Endothelial cell of umbilical vein (primary cell): ENCODE measurements at regions not wholly inside any gene's neighbourhood (a gene's known extent, or its start where the extent isn't known, plus 50 kb on each side); places are given as distances from the start of the nearest gene placed in this dataset.

Experiments
- BruUV-seq: library from RNA; stranded (reverse); fragments of 400-500 nt; replicated peaks from 2 replicates; lab custom pipeline; 2021; lab: Mats Ljungman, UMichigan
- CTCF ChIA-PET: fragments of 300-600, 350-600 bp; sonication (Branson Sonifier 250); formaldehyde crosslinking; loops from one replicate; lab custom pipeline; 2021; ENCODE audit warnings: antibody characterized with exemption, inconsistent platforms; lab: Charles Lee
- POLR2A ChIA-PET: fragments of 300-600, 350-600 bp; sonication (Branson Sonifier 250); formaldehyde crosslinking; loops from one replicate; lab custom pipeline; 2021; ENCODE audit warnings: antibody characterized with exemption, inconsistent platforms; lab: Charles Lee
- DNase-seq: peaks from one replicate; pipeline ENCODE4 v3.0.0-alpha.2; 2011; ENCODE audit warnings: low read depth, low spot score
- FAIRE-seq: peaks from 2 replicates; lab custom pipeline; 2011; peaks lifted over from hg19 to GRCh38; lab: Jason Lieb, UNC
- H2AFZ ChIP-seq: 2 replicates; pipeline ENCODE4 v1.6.0; 2012; ENCODE audit warnings: low read depth, low read length, control low read depth, inconsistent platforms
- H3K27ac ChIP-seq: 2 replicates; pipeline ENCODE4 v1.5.1; 2011; ENCODE audit warnings: low read depth, mild to moderate bottlenecking, control low read depth, low read length, moderate library complexity; ENCODE audit not compliant: insufficient read depth
- H3K27me3 ChIP-seq, 2 experiments: 2 replicates each; pipeline versions ENCODE4 v1.6.0 to v1.6.1; 2011; ENCODE audit warnings: low read length in 2 of 2, mixed read lengths in 1 of 2; ENCODE audit not compliant: control insufficient read depth in 2 of 2, insufficient read depth in 2 of 2
- H3K36me3 ChIP-seq, 2 experiments: 2 replicates in 1 of 2; 3 replicates in 1 of 2; pipeline ENCODE4 v1.5.1; 2011; ENCODE audit warnings: low read length in 2 of 2, mild to moderate bottlenecking in 1 of 2, moderate library complexity in 1 of 2; ENCODE audit not compliant: control insufficient read depth in 2 of 2, insufficient read depth in 2 of 2; ENCODE audit errors: extremely low read depth in 1 of 2
- H3K4me1 ChIP-seq: 3 replicates; pipeline ENCODE4 v1.5.1; 2011; ENCODE audit warnings: mild to moderate bottlenecking, low read length; ENCODE audit not compliant: control insufficient read depth, insufficient read depth; ENCODE audit errors: extremely low read depth
- H3K4me2 ChIP-seq: 2 replicates; pipeline ENCODE4 v1.6.1; 2011; ENCODE audit warnings: low read length, control low read depth, mixed read lengths; ENCODE audit not compliant: insufficient read depth
- H3K4me3 ChIP-seq, 3 experiments: fragments of 200-600 bp in 1 of 3; sonication (generic), shearing (Covaris generic) in 1 of 3; replicated peaks in 1 of 3; 2 replicates each; pipeline ENCODE4 v1.5.1; 2011 to 2016; ENCODE audit warnings: control low read depth in 3 of 3, low read length in 3 of 3, mild to moderate bottlenecking in 2 of 3, inconsistent platforms in 1 of 3, low read depth in 1 of 3, moderate library complexity in 1 of 3; ENCODE audit not compliant: insufficient read depth in 1 of 3
- H3K79me2 ChIP-seq: 2 replicates; pipeline ENCODE4 v1.6.0; 2012; ENCODE audit warnings: low read length, inconsistent platforms; ENCODE audit not compliant: control insufficient read depth, insufficient read depth
- H3K9ac ChIP-seq: replicated peaks from 2 replicates; pipeline ENCODE3; 2011; ENCODE audit warnings: low read length, control low read depth; ENCODE audit not compliant: insufficient read depth; ENCODE audit errors: extremely low read depth
- H3K9me1 ChIP-seq: replicated peaks from 3 replicates; pipeline ENCODE4 v1.6.0; 2011; ENCODE audit warnings: mild to moderate bottlenecking, low read length; ENCODE audit not compliant: control insufficient read depth, insufficient read depth; ENCODE audit errors: extremely low read depth
- H3K9me3 ChIP-seq: replicated peaks from 2 replicates; pipeline ENCODE4 v1.5.1; 2012; ENCODE audit warnings: low read length, inconsistent platforms; ENCODE audit not compliant: control insufficient read depth, insufficient read depth
- H4K20me1 ChIP-seq: replicated peaks from 2 replicates; pipeline ENCODE3; 2011; ENCODE audit warnings: mild to moderate bottlenecking, low read length; ENCODE audit not compliant: control insufficient read depth, insufficient read depth; ENCODE audit errors: extremely low read depth
- EZH2 ChIP-seq: IDR thresholded peaks from 2 replicates; pipeline ENCODE4 v1.6.1; 2012; ENCODE audit warnings: borderline replicate concordance, low read depth, mild to moderate bottlenecking, moderate library complexity, low read length, inconsistent platforms; ENCODE audit not compliant: severe bottlenecking
- FOS ChIP-seq: IDR thresholded peaks from 2 replicates; pipeline ENCODE4 v1.6.1; 2011; ENCODE audit warnings: mild to moderate bottlenecking, low read length, moderate library complexity, borderline replicate concordance; ENCODE audit not compliant: insufficient read depth
- GATA2 ChIP-seq: IDR thresholded peaks from 2 replicates; pipeline ENCODE4 v1.7.0; 2011; ENCODE audit warnings: low read depth, mild to moderate bottlenecking, moderate library complexity, mixed read lengths, low read length; ENCODE audit not compliant: insufficient read length, insufficient read depth
- JUN ChIP-seq: IDR thresholded peaks from 2 replicates; pipeline ENCODE4 v1.6.1; 2011; ENCODE audit warnings: borderline replicate concordance, low read depth; ENCODE audit not compliant: insufficient read length, insufficient read depth
- MYC ChIP-seq: IDR thresholded peaks from one replicate; pipeline ENCODE4 v1.6.1; 2011; ENCODE audit warnings: mild to moderate bottlenecking, low read depth, low read length
- POLR2A ChIP-seq: IDR thresholded peaks from 2 replicates; pipeline ENCODE4 v1.6.1; 2012; ENCODE audit warnings: low read depth, mild to moderate bottlenecking, control low read depth, low read length
- POLR2AphosphoS5 ChIP-seq: IDR thresholded peaks from 2 replicates; pipeline ENCODE4 v1.6.1; 2012; ENCODE audit warnings: low read depth, mild to moderate bottlenecking, control low read depth, low read length, moderate library complexity; ENCODE audit not compliant: insufficient read depth
- dilution Hi-C: fragments of 300-500 bp; cut with MboI; formaldehyde crosslinking; loops from one replicate; pipeline ENCODE4 v1.15.0; 2019; ENCODE audit warnings: low sequenced_read_pairs; ENCODE audit not compliant: extremely low pct_ligation_motif_present
- intact Hi-C: fragments of 100-400 bp; cut with micrococcal nuclease; formaldehyde crosslinking; loops from one replicate; pipeline ENCODE4 v1.10.0; 2022
- TF ChIP-seq, protein P1 (sequence below), 2 donors: IDR thresholded peaks; 1 replicate in 1 of 2; 2 replicates in 1 of 2; pipeline ENCODE4 v1.5.1; 2011; ENCODE audit warnings: low read length in 2 of 2, mild to moderate bottlenecking in 2 of 2, moderate library complexity in 2 of 2, control low read depth in 1 of 2, inconsistent platforms in 1 of 2, low read depth in 1 of 2; ENCODE audit not compliant: insufficient read depth in 1 of 2; ENCODE audit errors: extremely low read depth in 1 of 2
- TF ChIP-seq, protein P2 (sequence below): IDR thresholded peaks from 2 replicates; pipeline ENCODE4 v1.6.1; 2011; ENCODE audit not compliant: insufficient read depth, insufficient read length

DNA sequence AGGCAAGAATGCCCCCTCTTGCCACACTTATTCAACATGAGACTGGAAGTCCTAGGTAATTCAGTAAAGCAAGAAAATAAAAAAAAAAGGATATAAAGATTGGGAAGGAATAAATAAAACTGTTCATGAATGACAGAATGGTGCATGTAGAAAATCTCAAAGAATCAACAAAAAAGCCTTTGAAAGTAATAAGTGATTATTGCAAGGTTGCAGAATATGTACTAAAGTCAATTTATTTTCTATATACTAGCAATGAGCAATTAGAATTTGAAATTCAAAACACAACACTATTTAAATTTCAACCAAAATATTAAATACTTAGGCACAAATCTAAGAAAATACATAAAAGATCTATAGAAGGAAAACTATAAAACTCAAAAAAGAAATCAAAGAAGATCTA, 58.6 kb downstream of the MAGEA10 start:
- H3K79me2 ChIP-seq = no peaks in the 10 kb centered on the region
- ChIA-PET POLR2A (no interaction called here), CTCF (no interaction called here)
- no peak overlapping the region for H3K4me2 ChIP-seq
- no peak overlapping the region for H3K4me3 ChIP-seq
- no peaks in the 10 kb centered on the region for H3K9me3 ChIP-seq
- H3K9me1 ChIP-seq = no peaks in the 10 kb centered on the region
- H4K20me1 ChIP-seq = no peaks in the 10 kb centered on the region
- no peaks in the 10 kb centered on the region for H3K36me3 ChIP-seq
- H2AFZ ChIP-seq = no peak overlapping the region
- intact Hi-C loops (no loop called here), dilution Hi-C loops (no loop called here)
- no peak overlapping the region for H3K27ac ChIP-seq
- H3K27me3 ChIP-seq = no peaks in the 10 kb centered on the region
- FAIRE-seq (no peak), DNase-seq (no peak)
- no peaks in the 10 kb centered on the region for H3K4me1 ChIP-seq
- no peak overlapping the region for H3K9ac ChIP-seq
- TF ChIP-seq JUN = no peak
- TF ChIP-seq MYC = no peak
- no peak for TF ChIP-seq FOS
- TF ChIP-seq, protein P1, sequence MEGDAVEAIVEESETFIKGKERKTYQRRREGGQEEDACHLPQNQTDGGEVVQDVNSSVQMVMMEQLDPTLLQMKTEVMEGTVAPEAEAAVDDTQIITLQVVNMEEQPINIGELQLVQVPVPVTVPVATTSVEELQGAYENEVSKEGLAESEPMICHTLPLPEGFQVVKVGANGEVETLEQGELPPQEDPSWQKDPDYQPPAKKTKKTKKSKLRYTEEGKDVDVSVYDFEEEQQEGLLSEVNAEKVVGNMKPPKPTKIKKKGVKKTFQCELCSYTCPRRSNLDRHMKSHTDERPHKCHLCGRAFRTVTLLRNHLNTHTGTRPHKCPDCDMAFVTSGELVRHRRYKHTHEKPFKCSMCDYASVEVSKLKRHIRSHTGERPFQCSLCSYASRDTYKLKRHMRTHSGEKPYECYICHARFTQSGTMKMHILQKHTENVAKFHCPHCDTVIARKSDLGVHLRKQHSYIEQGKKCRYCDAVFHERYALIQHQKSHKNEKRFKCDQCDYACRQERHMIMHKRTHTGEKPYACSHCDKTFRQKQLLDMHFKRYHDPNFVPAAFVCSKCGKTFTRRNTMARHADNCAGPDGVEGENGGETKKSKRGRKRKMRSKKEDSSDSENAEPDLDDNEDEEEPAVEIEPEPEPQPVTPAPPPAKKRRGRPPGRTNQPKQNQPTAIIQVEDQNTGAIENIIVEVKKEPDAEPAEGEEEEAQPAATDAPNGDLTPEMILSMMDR (IDR thresholded peaks at IDR 0.05; ENCODE audit: extremely low read depth in 1 of 2, insufficient read depth in 1 of 2, low read depth in 1 of 2, low read length in 2 of 2) = no peak
- no peak for TF ChIP-seq POLR2AphosphoS5
- no peak for TF ChIP-seq EZH2
- TF ChIP-seq GATA2 = no peak
- TF ChIP-seq, protein P2, sequence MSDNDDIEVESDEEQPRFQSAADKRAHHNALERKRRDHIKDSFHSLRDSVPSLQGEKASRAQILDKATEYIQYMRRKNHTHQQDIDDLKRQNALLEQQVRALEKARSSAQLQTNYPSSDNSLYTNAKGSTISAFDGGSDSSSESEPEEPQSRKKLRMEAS = no peak
- no peak for TF ChIP-seq POLR2A
- no TSS peak for BruUV-seq
